Dedifferentiated amniotic fluid mesenchymal stem cell (primary cell): ENCODE measurements at regions not wholly inside any gene's neighbourhood (a gene's known extent, or its start where the extent isn't known, plus 50 kb on each side); places are given as distances from the start of the nearest gene placed in this dataset.
"Not testable (repeated sequence)": the region's sequence is repeated elsewhere in the genome, so short reads cannot be mapped to it uniquely, and the experiment has no call there.

Experiments used
- DNase-seq: peaks from one replicate; pipeline ENCODE4 v3.0.0-alpha.2; 2016; ENCODE audit errors: extremely low spot score

- no peak for DNase-seq
Observed at GRCh38 chr4:97073194-97073593, 1070.1 kb downstream of the STPG2 start.

GRCh38 chr4:97074531-97074930 lies 1068.7 kb downstream of the STPG2 start:
- no peak for DNase-seq

GRCh38 chr4:97081951-97082350 lies 1061.3 kb downstream of the STPG2 start:
- DNase-seq: no peak

- DNase-seq: not testable (repeated sequence)
Observed at GRCh38 chr4:97097036-97097435, 1046.2 kb downstream of the STPG2 start.

- DNase-seq: not testable (repeated sequence)
Observed at GRCh38 chr4:97101171-97101570, 1042.1 kb downstream of the STPG2 start.

- no peak for DNase-seq
Observed at GRCh38 chr4:97103252-97103651, 1040.0 kb downstream of the STPG2 start.

- DNase-seq: no peak
Observed at GRCh38 chr4:97104006-97104405, 1039.3 kb downstream of the STPG2 start.

- DNase-seq: no peak
Observed at GRCh38 chr4:97104666-97105065, 1038.6 kb downstream of the STPG2 start.

- no peak for DNase-seq
Observed at GRCh38 chr4:97105347-97106099, 1037.8 kb downstream of the STPG2 start.

GRCh38 chr4:97106161-97106560 lies 1037.1 kb downstream of the STPG2 start:
- DNase-seq: no peak

GRCh38 chr4:97110506-97110905 lies 1032.8 kb downstream of the STPG2 start:
- no peak for DNase-seq

- no peak for DNase-seq
Observed at GRCh38 chr4:97116511-97116910, 1026.8 kb downstream of the STPG2 start.

- DNase-seq: no peak
Observed at GRCh38 chr4:97121493-97121892, 1021.8 kb downstream of the STPG2 start.

- no peak for DNase-seq
Observed at GRCh38 chr4:97123573-97123972, 1019.7 kb downstream of the STPG2 start.

GRCh38 chr4:97132435-97132834 lies 1010.8 kb downstream of the STPG2 start:
- no peak for DNase-seq

- no peak for DNase-seq
Observed at GRCh38 chr4:97134456-97134855, 1008.8 kb downstream of the STPG2 start.

GRCh38 chr4:97139791-97140190 lies 1003.5 kb downstream of the STPG2 start:
- no peak for DNase-seq

GRCh38 chr4:97140545-97140944 lies 1002.7 kb downstream of the STPG2 start:
- no peak for DNase-seq

- DNase-seq: not testable (repeated sequence)
Observed at GRCh38 chr4:97141332-97141731, 1001.9 kb downstream of the STPG2 start.

- no peak for DNase-seq
Observed at GRCh38 chr4:97142410-97142809, 1000.9 kb downstream of the STPG2 start.

- no peak for DNase-seq
Observed at GRCh38 chr4:97142893-97143292, 1000.4 kb downstream of the STPG2 start.

GRCh38 chr4:97144199-97144598 lies 999.1 kb downstream of the STPG2 start:
- DNase-seq: no peak

GRCh38 chr4:97150966-97151365 lies 992.3 kb downstream of the STPG2 start:
- no peak for DNase-seq

- DNase-seq: no peak
Observed at GRCh38 chr4:97152149-97152548, 991.1 kb downstream of the STPG2 start.
